HG03558 (cell line): ENCODE measurements at regions not wholly inside any gene's neighbourhood (a gene's known extent, or its start where the extent isn't known, plus 50 kb on each side); places are given as distances from the start of the nearest gene placed in this dataset.

Source experiments
- ATAC-seq: cut with Tn5 transposase; IDR thresholded peaks from one replicate; pipeline ENCODE4 v1.9.1; 2021; ENCODE audit warnings: moderate number of reproducible peaks; ENCODE audit not compliant: unreplicated experiment; ENCODE audit errors: extremely low read depth

GRCh38 chr13:84566780-84567179, 684.5 kb upstream of the SLITRK1 start:
- ATAC-seq: no peak

DNA sequence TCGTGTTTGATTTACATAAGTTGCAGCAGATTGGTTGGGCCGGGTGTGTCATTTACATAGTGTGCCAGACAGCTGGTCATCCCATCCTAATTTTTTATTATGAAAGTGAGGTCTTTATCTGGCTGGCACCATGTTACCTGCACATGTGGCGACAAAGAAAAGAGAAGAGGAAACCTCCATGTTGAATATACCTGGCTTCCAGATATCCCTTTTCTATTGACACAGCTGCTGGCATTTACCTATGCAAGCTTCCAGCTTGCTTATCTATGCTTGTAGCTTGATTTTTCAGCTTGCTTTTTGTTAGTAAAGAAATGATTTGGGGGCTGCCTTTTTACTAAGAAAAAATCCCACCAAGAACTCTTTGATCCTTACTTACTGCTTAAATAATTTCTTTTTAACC, 681.3 kb upstream of the SLITRK1 start:
- ATAC-seq: no peak

GRCh38 chr13:84553227-84553626, 671.0 kb upstream of the SLITRK1 start:
- no peak for ATAC-seq

GRCh38 chr13:84543962-84544361, 661.7 kb upstream of the SLITRK1 start:
- no peak for ATAC-seq

GRCh38 chr13:84542348-84542747, 660.1 kb upstream of the SLITRK1 start:
- no peak for ATAC-seq

GRCh38 chr13:84536906-84537305, 654.6 kb upstream of the SLITRK1 start:
- ATAC-seq: no peak

DNA sequence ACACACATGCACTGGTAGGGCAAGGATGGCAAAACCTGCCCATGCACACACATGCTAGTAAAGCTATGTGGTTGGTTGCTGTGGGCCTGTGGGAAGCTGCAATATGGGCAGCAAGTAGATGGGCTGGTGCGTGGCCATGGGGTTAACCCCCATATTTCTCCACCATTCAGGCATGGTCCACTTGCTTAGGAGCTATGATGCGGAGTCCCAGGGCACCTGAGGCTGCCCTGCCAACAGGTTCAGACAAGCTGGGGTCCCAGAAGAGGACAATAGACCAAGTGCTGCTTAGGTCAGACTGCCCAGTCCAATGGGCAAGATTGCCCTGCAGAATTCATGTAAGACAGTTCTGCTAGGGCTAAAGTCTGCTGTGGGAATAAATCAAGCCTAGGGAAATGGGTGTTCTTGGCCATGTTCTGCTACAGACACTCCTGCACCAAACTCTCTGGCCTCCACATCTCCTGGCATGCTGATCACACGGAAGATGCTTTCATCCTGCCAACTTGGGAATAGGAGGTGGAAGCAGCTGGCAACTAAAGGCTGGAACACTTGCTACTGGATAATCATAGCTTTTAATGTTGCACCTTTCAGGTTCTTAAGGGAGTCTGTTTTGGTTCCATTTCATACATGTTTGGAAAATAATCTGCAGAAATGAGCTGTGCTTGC, 646.3 kb upstream of the SLITRK1 start:
- no peak for ATAC-seq

GRCh38 chr13:84525865-84526264, 643.6 kb upstream of the SLITRK1 start:
- ATAC-seq: no peak

DNA sequence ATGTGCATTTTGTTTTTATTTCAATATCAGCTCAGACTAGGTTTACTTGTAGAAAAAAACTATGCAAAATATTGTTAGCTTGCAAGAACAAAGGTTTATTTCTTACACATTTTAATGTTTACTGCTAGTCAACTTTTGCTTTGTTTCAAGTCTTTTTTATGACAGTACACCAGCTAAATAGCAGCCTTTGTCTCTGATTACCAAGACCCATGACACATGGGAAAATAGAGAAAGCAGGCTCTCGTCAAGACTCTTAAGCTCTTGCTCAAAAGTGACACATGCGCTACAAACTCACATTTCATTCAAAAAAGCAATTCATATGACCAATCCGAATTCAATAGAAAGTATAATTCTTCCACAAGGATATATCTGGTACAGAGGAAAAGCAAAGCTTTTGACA, 642.3 kb upstream of the SLITRK1 start:
- no peak for ATAC-seq

DNA sequence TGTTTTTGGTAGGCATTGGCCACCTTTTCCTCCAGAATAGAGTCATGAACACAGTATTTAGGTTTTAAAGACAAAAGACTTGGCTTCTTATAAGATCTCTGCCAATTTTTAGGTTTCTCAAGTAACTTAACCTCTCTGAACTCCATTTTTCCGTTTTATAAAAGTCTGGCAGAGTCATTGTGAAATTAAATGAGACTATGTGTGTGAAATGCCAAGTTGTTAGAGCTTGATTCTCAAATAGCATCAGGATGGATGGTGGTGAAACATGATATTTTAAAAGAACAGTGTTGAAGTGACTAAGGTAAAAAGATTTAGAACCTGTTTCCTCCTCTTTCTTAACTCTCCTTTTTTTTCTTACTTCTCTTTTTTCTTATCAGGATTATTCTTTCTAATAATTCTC, 617.7 kb upstream of the SLITRK1 start:
- ATAC-seq: no peak

- ATAC-seq: no peak
Observed at GRCh38 chr13:84497613-84498012, 615.3 kb upstream of the SLITRK1 start.

GRCh38 chr13:84491952-84492351, 609.7 kb upstream of the SLITRK1 start:
- ATAC-seq: no peak

DNA sequence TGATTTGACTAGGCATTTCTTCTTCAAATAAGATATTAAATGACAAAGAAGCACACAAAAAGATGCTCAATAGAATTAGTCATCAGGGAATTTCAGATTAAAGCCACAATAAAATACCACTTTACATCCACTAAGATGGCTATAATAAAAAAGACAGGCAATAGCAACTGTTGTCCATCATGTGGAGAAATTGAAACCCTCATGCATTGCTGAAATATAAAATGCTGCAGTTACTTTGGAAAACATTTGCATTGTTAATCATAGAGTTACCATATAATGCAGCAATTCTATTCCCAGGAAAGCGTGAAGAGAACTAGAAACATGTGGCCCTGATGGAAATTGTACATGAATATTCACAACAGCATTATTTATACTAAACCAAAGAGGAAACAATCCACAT, 605.5 kb upstream of the SLITRK1 start:
- no peak for ATAC-seq

GRCh38 chr13:84481958-84482357, 599.7 kb upstream of the SLITRK1 start:
- no peak for ATAC-seq

DNA sequence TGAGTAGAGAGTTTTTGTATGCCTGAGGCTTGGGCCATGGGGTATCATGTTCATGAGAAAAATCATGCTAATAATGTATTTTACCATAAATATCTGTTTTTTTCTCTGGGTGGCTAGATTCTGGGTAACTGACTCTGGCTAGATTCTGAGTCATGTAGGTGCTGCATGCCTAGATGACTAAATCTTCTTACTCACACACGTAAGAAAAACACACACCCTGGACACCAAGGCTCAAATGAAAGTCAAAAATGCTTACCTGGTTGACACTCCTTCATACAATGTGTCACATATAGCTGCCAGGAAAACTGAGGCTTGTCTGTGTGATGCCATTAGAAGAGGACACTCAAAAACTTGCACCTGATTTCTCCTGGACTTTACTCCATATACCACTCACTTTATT, 597.4 kb upstream of the SLITRK1 start:
- ATAC-seq: no peak

GRCh38 chr13:84470528-84470927, 588.3 kb upstream of the SLITRK1 start:
- no peak for ATAC-seq

GRCh38 chr13:84466461-84466860, 584.2 kb upstream of the SLITRK1 start:
- ATAC-seq: no peak

DNA sequence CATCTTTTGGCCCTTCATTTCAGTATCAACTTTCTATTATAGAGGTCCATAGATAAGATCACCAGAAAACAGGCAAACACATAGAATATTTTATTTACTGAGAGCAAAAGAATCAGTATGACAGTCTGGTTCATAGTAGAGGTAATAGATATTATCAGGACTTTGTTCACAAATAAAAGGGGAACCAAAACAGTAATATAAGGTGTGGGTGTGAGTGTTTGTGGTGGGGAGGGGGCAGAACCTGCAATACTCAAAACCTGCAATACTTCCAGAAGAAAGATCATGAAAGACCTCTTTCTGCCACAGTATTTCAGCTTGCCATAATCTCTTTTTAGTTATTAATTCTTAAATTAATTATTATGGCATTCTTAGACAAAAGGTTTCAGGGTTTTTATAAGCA, 578.7 kb upstream of the SLITRK1 start:
- no peak for ATAC-seq

DNA sequence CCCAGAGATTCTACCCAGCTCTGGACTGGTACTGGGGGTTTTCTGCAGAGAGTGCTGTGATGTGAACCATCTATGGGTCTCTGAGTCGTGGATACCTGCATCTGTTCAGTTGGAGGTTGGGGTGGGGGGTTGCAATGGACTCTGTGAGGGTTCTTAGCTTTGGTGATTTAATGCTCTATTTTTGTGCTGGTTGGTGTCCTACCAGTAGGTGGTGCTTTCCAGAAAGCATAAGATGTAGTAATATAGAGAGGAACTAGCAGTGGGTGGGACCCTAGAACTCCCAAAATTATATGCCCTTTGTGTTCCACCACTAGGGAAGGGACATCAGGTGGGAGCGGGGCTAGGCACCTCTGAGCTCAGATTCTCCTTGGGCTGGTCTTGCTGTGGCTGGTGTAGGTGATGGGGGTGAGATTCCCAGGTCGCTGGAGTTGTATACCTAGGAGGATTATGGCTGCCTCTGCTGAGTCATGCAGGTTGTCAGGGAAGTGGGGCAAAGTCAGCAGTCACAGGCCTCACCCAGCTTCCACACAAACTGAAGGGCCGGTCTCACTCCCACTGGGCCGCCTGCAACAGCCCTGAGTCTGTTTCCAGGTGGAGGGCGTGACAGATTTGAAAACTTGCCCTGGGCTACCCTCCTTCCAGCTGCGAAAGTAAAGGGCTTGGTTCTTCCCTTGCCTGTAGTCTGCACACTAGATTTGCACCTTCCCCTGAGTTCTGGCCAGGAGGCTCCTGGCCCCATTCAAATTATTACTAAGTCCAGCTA, 573.0 kb upstream of the SLITRK1 start:
- no peak for ATAC-seq

DNA sequence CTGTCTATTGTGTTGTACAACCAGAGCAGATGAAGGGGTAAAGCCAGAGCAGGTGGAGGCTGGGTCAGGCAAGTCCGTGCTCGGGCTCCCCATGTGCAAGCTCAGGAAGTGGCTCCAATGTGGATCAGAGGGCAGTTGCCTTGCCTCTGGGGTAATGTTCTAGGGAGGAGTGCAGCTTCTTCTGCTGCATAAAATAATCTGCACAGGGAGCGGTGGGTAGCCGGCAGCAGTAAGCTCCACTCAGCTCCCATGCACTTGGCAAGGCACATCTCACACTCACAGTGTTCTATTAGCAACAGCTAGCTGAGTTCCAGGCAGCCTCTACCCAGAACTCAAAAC, 565.3 kb upstream of the SLITRK1 start:
- ATAC-seq: no peak

GRCh38 chr13:84446972-84447639, 564.8 kb upstream of the SLITRK1 start:
- no peak for ATAC-seq

- no peak for ATAC-seq
Observed at GRCh38 chr13:84445776-84446175, 563.5 kb upstream of the SLITRK1 start.
